SU-DHL-6 (cell line): ENCODE measurements at regions not wholly inside any gene's neighbourhood (a gene's known extent, or its start where the extent isn't known, plus 50 kb on each side); places are given as distances from the start of the nearest gene placed in this dataset.

Experiments
- CTCF ChIP-seq: fragments of 200-600 bp; sonication (generic); IDR thresholded peaks from one replicate; pipeline ENCODE4 v1.5.1; 2017; ENCODE audit warnings: antibody characterized with exemption, mild to moderate bottlenecking, low read length, moderate library complexity; ENCODE audit not compliant: insufficient read depth, poor library complexity, severe bottlenecking
- EZH2phosphoT487 ChIP-seq: fragments of 200-600 bp; sonication (generic), shearing (Covaris generic); conservative IDR thresholded peaks from 2 replicates; pipeline ENCODE4 v1.6.1; 2018; ENCODE audit warnings: mild to moderate bottlenecking, antibody characterized with exemption, low read length, moderate library complexity, mixed read lengths

- no peak for TF ChIP-seq EZH2phosphoT487
- TF ChIP-seq CTCF: no peak
Measured at GRCh38 chr4:33072298-33073089, 2352.3 kb downstream of the PCDH7 start.
